PFSK-1 (cell line): ENCODE measurements at regions not wholly inside any gene's neighbourhood (a gene's known extent, or its start where the extent isn't known, plus 50 kb on each side); places are given as distances from the start of the nearest gene placed in this dataset.

Experiments used
- FOXP2 ChIP-seq: optimal IDR thresholded peaks from 2 replicates; pipeline ENCODE3; 2011; ENCODE audit warnings: borderline replicate concordance, control low read depth, inconsistent platforms; ENCODE audit not compliant: insufficient read depth; ENCODE audit errors: extremely low read length, extremely low read depth
- POLR2AphosphoS5 ChIP-seq: IDR thresholded peaks from 2 replicates; pipeline ENCODE4 v1.6.1; 2012; ENCODE audit warnings: low read depth, mild to moderate bottlenecking, control low read depth, low read length, moderate library complexity
- REST ChIP-seq, 2 experiments: IDR thresholded peaks; 2 replicates each; pipeline versions ENCODE4 v1.6.1 to v1.8.0; 2011 to 2012; ENCODE audit warnings: low read depth in 2 of 2, low read length in 2 of 2, control low read depth in 1 of 2, inconsistent platforms in 1 of 2, mild to moderate bottlenecking in 1 of 2, moderate library complexity in 1 of 2; ENCODE audit not compliant: insufficient read depth in 1 of 2
- SIN3A ChIP-seq: IDR thresholded peaks from 2 replicates; pipeline ENCODE4 v1.6.1; 2012; ENCODE audit warnings: mild to moderate bottlenecking, low read length, moderate library complexity, borderline replicate concordance; ENCODE audit not compliant: insufficient read depth
- TAF1 ChIP-seq: IDR thresholded peaks from 2 replicates; pipeline ENCODE4 v1.6.1; 2012; ENCODE audit warnings: low read length, control low read depth, borderline replicate concordance; ENCODE audit not compliant: insufficient read depth

GRCh38 chr15:69628256-69629093 lies 175.9 kb downstream of the RPLP1 start:
- TF ChIP-seq POLR2AphosphoS5 (no peak), REST (IDR thresholded peaks at IDR 0.05; ENCODE audit: insufficient read depth in 1 of 2, low read depth in 2 of 2, low read length in 2 of 2) (no peak), TAF1 (no peak), FOXP2 (no peak), SIN3A (no peak)

GRCh38 chr15:69629631-69630161 lies 177.1 kb downstream of the RPLP1 start:
- TF ChIP-seq TAF1 = no peak
- no peak for TF ChIP-seq FOXP2
- TF ChIP-seq POLR2AphosphoS5 = no peak
- TF ChIP-seq SIN3A = no peak
- TF ChIP-seq REST (IDR thresholded peaks at IDR 0.05; ENCODE audit: insufficient read depth in 1 of 2, low read depth in 2 of 2, low read length in 2 of 2) = no peak

- TF ChIP-seq SIN3A = no peak
- TF ChIP-seq POLR2AphosphoS5 = no peak
- TF ChIP-seq REST (IDR thresholded peaks at IDR 0.05; ENCODE audit: insufficient read depth in 1 of 2, low read depth in 2 of 2, low read length in 2 of 2) = no peak
- no peak for TF ChIP-seq FOXP2
- no peak for TF ChIP-seq TAF1
Observed at GRCh38 chr15:69631005-69631404, 178.4 kb downstream of the RPLP1 start.

- TF ChIP-seq POLR2AphosphoS5 (no peak), TAF1 (no peak), REST (IDR thresholded peaks at IDR 0.05; ENCODE audit: insufficient read depth in 1 of 2, low read depth in 2 of 2, low read length in 2 of 2) (no peak), FOXP2 (no peak)
Observed at GRCh38 chr15:69631978-69632377, 179.4 kb downstream of the RPLP1 start.
